GM19395 (cell line): ENCODE measurements at regions not wholly inside any gene's neighbourhood (a gene's known extent, or its start where the extent isn't known, plus 50 kb on each side); places are given as distances from the start of the nearest gene placed in this dataset.

Experiments
- ATAC-seq: cut with Tn5 transposase; IDR thresholded peaks from one replicate; pipeline ENCODE4 v1.9.1; 2021; ENCODE audit warnings: mild to moderate bottlenecking, moderate library complexity; ENCODE audit not compliant: unreplicated experiment

DNA sequence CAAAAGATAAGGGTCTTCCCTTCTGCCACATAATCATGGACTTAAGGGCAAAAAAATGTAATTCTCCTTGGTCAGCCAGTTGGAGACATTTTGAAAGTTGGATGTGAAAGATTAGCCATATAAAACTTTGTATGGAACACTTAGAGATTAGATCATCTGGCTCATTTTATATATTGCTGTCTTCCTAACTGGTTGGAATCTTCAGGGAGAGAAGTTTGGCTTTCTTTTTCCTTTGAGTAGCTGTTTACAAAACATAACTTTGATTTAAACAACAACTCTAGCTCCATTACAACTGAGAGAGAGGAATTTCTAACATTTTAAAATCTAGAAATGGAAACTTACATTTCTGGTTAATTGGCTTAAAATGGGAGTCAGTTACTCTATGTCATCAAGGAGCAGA lies 132.7 kb downstream of the RDH14 start:
- ATAC-seq = no peak

GRCh38 chr2:18426174-18426573 lies 134.3 kb downstream of the RDH14 start:
- no peak for ATAC-seq

- ATAC-seq = no peak
Observed at GRCh38 chr2:18425210-18425703, 135.2 kb downstream of the RDH14 start.

GRCh38 chr2:18423636-18424035 lies 136.8 kb downstream of the RDH14 start:
- ATAC-seq = no peak

DNA sequence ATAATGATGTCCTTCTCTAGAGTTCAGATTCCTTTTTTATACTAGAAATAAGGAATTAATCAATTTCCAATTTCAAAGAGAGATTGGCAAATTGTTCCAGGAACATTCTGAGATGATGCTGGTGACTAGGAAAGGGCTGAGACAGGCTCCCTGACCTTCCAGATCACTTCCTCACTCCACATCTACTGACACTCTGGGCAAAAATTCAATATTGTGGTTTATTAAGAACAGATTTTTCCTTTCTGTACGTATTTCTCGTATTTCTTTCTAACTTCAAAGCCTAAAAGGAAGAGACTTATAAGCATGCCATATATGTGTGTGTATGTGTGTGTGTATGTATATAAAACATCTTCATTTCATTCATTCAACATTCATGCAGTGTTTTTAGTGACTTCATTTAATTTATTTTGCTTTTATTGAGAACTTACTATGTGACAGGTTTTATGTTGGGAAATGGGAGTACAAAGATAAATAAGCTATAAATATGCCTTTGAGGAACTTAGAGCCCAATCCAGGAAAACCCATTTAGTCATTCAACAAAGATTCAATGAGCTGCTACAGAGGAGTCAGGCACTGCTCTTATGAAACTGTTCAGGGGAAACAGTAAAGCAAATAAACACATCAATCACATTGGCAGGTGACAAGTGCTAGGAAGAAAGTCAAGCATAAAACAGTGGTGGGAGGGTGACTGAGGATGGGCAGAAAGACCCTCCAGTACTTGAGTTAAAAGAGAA lies 137.9 kb downstream of the RDH14 start:
- ATAC-seq = no peak

GRCh38 chr2:18413676-18414396 lies 146.6 kb downstream of the RDH14 start:
- no peak for ATAC-seq

GRCh38 chr2:18412980-18413675 lies 147.3 kb downstream of the RDH14 start:
- no peak for ATAC-seq

GRCh38 chr2:18411626-18412025 lies 148.8 kb downstream of the RDH14 start:
- no peak for ATAC-seq

- ATAC-seq = no peak
Observed at GRCh38 chr2:18410543-18410942, 149.9 kb downstream of the RDH14 start.

GRCh38 chr2:18408638-18409037 lies 151.8 kb downstream of the RDH14 start:
- ATAC-seq = no peak

- ATAC-seq = no peak
Observed at GRCh38 chr2:18406219-18406618, 154.2 kb downstream of the RDH14 start.

DNA sequence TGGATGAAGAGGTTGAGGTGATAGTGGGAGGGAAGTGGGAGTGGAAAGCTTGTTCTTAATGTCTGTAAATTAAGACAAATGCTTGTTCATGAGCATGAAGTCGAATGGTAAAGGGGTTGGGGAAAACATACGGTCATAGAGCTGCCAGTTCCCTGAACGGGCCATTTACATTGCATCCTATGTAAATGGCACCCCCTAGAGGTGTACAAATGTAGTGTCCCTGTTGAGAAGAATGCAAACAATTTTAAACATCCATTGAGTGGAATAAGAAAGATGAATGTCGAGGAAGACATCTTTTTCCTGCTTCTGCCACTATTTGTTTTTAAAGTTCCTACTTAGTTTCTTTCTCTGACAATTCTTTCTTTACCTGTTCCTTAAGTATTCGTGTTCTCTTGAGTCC lies 155.7 kb downstream of the RDH14 start:
- ATAC-seq = no peak

DNA sequence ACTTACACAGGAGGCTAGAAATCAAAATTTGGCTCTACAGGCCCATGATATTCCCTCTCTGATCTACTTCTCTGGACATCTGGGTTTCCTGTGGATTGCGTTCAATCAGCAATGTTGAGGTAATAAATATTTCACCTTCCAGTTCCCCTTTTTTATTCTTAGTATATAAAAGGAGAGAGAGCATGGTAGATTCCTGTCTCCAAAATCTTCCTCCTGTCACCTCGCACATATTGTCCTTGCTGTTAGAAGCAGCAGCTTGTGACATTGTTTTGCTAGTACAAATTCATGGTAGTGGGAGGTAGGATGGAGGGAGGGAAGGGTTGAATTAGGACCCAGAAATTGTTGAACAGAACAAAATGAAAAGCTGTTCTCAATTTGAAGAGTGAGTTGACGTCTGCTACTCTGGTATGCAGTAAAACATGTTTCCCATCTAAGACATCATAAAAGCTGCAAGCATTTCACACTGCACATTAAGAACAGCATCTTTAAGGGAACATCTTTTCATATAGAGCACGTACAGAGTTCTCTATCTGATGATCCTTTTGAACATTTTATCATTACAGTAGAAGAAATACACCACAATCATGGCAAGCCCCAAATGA lies 156.4 kb downstream of the RDH14 start:
- ATAC-seq = no peak

- no peak for ATAC-seq
Observed at GRCh38 chr2:18402831-18403230, 157.6 kb downstream of the RDH14 start.

DNA sequence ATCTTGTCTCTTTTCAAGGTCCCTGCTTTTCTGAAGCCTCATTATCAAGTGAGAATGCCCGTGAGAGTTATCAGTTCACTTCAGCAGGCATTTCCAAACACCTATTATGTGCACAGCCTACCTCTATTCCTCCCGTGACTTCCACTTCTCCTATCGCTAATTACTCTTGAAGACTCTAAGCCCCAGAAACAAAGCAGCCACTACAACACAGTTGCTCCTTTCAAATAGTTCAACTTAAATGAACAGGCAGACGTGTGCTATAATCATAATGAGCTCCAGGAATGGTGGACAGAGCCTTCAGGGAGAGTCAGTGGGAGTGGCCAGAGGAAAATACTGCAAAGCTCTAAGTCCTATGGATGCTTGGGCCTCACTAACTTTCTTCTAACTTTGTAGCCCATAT lies 159.0 kb downstream of the RDH14 start:
- no peak for ATAC-seq

DNA sequence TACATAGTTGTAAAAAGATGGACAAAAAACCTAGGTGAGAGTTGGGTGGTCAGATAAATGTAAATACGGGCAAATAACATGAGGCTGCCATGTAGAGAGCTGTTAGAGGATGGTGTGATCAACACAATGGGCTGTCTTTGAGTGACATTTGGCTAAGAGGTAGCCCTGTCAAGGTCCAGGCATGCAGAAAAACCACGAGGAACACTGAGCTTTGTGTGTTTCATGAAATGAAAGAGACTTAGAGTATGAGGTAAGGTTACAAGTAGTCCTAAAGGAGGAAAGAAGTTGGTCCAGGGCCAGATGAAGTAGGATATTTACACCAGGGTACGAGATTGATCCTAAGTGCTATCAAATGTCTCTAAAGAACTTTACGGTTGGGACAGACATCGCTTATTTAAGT lies 160.9 kb downstream of the RDH14 start:
- ATAC-seq = no peak

GRCh38 chr2:18398833-18399232 lies 161.6 kb downstream of the RDH14 start:
- no peak for ATAC-seq

DNA sequence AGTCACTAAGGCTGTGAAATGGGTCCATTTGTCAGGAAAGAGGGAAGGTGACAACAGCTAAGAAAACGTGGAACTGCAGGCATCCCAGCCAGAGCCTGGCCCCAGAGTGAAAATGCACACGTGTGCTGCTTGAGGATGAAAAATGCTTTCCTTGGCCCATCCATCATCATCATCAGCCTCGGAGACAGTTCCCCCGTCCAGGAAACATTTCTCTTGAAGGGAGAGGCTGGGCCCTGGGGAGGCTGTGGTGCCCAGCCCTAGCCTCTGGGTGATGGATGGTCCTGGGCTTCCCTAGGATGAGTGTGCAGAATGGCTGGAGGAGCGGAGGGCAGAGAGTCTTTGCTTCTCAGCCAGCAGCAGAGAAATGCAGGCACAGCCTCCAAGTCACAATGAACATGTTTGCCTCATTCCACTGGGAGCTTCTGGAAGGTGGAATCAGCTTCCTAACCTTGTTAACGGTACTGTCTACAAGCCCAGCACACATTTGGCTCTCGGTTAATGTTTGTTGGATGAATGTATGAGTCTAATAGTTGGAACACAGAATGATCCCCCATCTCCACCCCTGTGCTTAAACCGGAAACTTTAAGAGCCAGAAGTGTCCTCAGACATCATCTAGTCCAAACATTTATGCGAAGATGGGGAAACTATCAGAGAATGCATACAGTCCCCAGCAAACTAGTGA lies 164.0 kb downstream of the RDH14 start:
- ATAC-seq = no peak

DNA sequence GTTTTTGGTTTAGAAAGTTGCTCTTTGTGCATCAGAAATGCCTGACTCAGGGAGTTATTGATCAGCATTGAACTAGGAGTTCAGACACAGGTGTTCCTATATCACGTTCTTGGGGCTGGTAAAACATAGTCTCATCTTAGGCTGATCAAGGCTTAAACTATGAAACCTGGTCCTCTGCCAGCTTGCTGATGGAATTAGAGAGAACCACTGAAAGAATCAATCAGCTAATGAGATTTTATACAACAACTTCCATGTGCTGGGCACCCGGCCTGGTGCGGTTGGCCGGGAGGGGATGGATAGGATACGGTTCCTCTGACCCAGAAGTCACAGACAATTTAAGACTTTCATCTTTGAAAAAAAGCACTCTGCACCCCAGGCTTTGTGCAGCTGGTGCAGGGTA lies 164.9 kb downstream of the RDH14 start:
- no peak for ATAC-seq

DNA sequence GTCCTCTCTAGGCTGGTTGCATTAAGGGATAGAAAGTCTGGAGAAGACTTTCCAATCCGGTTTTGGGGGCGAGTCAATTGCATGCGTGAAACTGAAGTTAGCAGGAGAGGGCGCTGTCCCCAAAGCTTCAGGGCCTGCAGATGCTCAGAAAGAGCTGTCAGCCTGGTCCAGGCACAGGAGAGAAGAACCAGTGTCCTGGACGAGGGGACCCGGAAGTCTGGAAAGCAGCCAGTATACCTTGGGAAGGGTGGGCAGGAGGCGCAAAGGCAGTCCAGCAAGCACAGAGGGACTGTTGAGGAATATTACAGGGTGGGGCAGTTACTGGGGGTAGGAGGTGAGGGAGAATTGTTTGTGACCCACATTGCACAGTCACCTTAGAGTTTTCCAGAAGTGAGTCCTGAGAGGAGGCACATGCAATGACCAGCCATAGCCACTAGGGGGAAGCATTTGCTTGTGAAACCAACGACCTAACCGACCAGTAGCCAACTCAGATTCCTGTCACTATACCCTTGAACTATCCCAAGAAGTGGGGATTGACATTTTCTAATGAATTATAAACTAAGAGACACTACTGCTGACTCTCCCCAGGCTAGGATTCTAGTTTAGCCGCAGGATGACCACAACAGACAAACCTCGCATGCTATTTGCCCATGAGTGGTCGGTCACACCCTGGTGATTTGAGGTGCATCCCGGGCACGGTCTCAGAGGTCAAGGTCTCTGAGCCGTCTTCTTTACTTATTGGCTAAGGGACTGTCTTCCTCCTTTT lies 172.8 kb downstream of the RDH14 start:
- ATAC-seq = peak; percentile 97
